GM10266 (cell line): ENCODE measurements at regions not wholly inside any gene's neighbourhood (a gene's known extent, or its start where the extent isn't known, plus 50 kb on each side); places are given as distances from the start of the nearest gene placed in this dataset.

ENCODE experiments used
- DNase-seq: peaks from one replicate; pipeline ENCODE4 v3.0.0; 2012; ENCODE audit errors: extremely low spot score
- TF ChIP-seq, protein P1 (sequence below): IDR thresholded peaks from 2 replicates; pipeline ENCODE4 v1.5.1; 2012; ENCODE audit warnings: mild to moderate bottlenecking, low read depth; ENCODE audit not compliant: control insufficient read depth, insufficient read depth; ENCODE audit errors: missing control alignments

DNA sequence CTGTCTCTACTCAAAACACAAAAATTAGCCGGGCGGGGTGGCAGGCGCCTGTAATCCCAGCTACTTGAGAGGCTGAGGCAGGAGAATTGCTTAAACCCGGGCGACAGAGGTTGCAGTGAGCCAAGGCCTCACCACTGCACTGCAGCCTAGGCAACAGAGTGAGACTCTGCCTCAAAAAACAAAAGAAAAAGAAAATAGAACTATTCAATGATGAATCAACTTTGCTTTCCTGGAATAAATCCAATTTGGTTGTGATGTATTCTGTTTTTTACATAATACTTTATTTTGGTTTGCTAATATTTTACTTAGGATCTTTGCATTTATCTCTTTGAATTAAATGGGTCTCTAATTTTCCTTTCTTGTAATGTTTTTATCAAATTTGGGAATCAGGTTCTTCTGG lies 86.3 kb upstream of the MBOAT2 start:
- DNase-seq, result no peak
- TF ChIP-seq, protein P1, sequence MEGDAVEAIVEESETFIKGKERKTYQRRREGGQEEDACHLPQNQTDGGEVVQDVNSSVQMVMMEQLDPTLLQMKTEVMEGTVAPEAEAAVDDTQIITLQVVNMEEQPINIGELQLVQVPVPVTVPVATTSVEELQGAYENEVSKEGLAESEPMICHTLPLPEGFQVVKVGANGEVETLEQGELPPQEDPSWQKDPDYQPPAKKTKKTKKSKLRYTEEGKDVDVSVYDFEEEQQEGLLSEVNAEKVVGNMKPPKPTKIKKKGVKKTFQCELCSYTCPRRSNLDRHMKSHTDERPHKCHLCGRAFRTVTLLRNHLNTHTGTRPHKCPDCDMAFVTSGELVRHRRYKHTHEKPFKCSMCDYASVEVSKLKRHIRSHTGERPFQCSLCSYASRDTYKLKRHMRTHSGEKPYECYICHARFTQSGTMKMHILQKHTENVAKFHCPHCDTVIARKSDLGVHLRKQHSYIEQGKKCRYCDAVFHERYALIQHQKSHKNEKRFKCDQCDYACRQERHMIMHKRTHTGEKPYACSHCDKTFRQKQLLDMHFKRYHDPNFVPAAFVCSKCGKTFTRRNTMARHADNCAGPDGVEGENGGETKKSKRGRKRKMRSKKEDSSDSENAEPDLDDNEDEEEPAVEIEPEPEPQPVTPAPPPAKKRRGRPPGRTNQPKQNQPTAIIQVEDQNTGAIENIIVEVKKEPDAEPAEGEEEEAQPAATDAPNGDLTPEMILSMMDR, result no peak

DNA sequence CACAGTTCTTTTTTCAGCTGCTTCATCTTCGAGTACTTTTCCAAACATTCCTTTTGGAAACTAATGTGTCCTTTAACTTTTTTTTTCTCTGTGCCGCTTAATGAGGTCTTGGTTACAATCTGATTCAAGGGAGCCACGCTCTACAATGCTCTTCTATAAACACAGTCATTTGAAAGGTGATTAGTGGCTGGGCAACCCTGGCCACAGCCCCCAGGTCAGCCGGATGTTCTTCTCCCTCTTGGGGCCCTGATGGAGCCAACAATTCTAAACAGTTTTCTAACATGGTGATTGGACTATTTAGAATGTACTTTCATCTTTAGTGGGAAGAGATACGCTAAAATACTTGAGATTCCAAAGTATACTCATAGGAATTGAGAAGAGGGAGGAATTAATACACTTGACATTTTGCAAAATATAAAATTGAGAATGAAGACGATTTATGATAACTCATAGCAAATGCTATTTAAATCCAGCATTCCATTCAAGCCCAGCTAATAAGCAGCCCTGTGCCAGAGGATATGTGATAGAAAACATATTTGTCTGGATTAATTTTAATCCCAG lies 83.7 kb upstream of the MBOAT2 start:
- DNase-seq, result no peak
- TF ChIP-seq, protein P1, result no peak

DNA sequence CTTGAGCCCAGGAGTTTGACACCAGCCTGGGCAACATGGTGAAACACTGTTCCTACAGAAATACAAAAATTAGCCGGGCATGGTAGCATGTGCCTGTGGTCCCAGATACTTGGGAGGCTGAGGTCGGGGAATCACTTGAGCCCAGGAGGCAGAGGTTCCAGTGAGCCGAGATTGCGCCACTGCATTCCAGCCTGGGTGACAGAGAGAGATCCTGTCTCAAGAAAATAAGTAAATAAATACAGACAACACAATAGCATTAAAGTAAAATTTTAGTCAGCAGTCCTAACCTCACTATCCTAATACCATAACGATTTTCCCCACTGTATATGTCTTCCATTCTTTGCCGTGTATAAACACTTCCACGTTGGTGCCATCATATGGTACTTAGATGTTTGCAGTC lies 83.0 kb upstream of the MBOAT2 start:
- TF ChIP-seq, protein P1, result no peak
- no peak for DNase-seq

DNA sequence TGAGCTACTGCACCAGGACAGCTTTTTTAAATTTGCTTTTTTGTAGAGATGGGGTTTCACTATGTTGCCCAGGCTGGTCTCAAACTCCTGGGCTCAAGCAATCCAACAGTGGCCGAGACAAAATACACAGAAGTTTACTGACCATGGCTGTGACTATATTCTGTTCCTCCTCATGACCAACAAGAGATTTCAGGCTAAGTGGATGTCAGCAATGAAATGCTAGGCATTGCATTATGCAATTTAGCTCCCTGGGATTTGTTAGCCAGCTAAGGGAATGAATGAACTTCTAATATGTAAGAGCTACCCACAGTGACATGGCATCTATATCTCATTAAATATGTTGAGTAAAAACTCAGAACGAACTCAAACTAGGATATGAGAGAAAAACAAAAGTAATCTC lies 81.9 kb upstream of the MBOAT2 start:
- no peak for DNase-seq
- TF ChIP-seq, protein P1, result no peak

DNA sequence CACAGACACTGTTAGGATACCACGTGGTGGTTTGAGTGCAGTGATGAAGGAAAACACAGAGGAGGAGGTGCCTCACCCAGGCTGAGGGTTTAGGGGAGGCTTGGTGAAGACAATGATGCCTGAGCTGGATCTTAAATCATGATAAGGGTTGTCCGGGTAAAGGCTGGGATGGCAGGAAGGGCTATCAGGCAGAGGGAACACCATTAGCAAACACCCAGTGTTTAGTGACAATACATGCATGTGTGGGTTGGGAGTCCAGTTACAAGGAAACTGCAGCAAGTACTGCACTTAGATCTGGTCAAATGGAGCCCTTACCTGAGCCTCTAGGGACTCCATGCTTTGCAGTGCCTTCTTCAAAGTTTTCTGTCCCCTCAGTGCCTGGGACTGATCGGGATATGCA lies 79.8 kb upstream of the MBOAT2 start:
- TF ChIP-seq, protein P1, result no peak
- DNase-seq, result no peak

DNA sequence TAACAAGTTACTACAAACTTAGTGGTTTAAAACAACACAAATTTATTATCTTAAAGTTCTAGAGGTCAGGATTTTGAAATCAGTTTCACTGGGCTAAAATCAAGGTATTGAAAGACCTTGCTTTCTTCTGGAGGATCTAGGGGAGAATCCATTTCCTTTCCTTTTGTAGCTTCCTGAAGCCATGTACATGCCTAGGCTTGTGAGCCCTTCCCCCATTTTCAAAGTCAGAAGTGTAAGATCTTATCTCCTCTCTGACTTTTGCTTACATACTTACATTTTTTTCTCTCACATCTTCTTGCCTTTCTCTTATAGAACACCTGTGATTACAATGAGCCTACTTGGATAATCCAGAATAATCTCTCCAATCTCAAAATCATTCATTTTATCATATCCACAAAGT lies 78.7 kb upstream of the MBOAT2 start:
- no peak for DNase-seq
- TF ChIP-seq, protein P1, result no peak

DNA sequence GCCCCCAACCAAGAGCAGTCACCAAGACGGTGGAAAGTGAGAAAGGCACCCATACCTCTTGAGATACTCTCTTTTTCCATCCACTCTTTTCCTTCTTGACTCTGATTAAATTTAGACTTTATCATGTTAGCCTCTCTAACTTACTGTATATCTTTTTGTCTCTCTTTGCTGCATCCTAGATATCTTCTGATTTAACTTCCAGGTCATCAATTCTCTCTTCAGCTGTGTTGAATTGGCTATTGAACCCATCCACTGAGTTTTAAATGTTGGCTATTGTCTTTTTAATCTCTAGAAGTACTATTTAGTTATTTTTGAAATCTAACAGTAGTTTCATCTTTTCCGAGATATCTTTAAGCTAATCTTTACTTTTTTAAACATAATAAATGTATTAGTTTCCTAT lies 78.3 kb upstream of the MBOAT2 start:
- TF ChIP-seq, protein P1, result no peak
- DNase-seq, result no peak
